ENCODE measurements at regions not wholly inside any gene's neighbourhood (a gene's known extent, or its start where the extent isn't known, plus 50 kb on each side); places are given as distances from the start of the nearest gene placed in this dataset.

DNA sequence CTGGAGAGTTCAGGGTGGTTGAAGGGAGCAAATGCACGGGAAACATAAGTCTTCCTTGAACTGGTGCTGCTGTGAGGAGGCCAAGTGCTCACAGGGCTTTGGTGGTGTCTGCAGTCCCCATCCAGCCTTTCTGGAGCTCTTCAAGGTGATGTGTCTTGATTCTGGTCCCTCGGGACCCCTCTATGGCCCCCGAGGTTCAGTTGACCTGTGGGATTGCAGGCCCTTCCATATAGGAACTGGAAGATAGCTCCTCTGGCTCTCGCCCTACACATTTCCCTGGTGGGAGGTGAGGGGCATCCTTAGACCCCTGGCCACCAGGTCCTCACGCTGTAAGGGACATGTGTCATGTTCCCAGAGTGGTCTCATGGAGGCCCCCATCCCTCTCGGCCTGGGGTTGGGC, 191.8 kb downstream of the GADD45G start:
- Histone ChIP-seq H3K9me2 (replicated peaks; ENCODE audit: insufficient read depth, low read length) (no peaks in the 10 kb centered on the region), H3K27ac (ENCODE audit: low read length) (no peak overlapping the region), H4K20me1 (ENCODE audit: insufficient read depth, low read length) (no peaks in the 10 kb centered on the region)

GRCh38 chr9:89797255-89797654, 192.4 kb downstream of the GADD45G start:
- no peaks in the 10 kb centered on the region for H4K20me1 ChIP-seq (ENCODE audit: insufficient read depth, low read length)
- no peaks in the 10 kb centered on the region for H3K9me3 ChIP-seq (replicated peaks; ENCODE audit: insufficient read depth, low read length)
- H3K79me2 ChIP-seq (ENCODE audit: low read length) = no peaks in the 10 kb centered on the region

More for the DNA sequence above, 191.8 kb downstream of the GADD45G start:
- DNase-seq = no peak
- H3K27me3 ChIP-seq (replicated peaks; ENCODE audit: insufficient read depth, low read length) = no peaks in the 10 kb centered on the region
- H3K36me3 ChIP-seq (replicated peaks; ENCODE audit: insufficient read depth, low read length) = no peaks in the 10 kb centered on the region
- H2AFZ ChIP-seq (ENCODE audit: low read length) = no peak overlapping the region
- H3K9ac ChIP-seq (ENCODE audit: low read length) = no peak overlapping the region
- TF ChIP-seq EZH2phosphoT487 (IDR thresholded peaks at IDR 0.05; ENCODE audit: low read length) = no peak
- TF ChIP-seq, protein P1, sequence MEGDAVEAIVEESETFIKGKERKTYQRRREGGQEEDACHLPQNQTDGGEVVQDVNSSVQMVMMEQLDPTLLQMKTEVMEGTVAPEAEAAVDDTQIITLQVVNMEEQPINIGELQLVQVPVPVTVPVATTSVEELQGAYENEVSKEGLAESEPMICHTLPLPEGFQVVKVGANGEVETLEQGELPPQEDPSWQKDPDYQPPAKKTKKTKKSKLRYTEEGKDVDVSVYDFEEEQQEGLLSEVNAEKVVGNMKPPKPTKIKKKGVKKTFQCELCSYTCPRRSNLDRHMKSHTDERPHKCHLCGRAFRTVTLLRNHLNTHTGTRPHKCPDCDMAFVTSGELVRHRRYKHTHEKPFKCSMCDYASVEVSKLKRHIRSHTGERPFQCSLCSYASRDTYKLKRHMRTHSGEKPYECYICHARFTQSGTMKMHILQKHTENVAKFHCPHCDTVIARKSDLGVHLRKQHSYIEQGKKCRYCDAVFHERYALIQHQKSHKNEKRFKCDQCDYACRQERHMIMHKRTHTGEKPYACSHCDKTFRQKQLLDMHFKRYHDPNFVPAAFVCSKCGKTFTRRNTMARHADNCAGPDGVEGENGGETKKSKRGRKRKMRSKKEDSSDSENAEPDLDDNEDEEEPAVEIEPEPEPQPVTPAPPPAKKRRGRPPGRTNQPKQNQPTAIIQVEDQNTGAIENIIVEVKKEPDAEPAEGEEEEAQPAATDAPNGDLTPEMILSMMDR (IDR thresholded peaks at IDR 0.05; ENCODE audit: low read length) = no peak
- TF ChIP-seq EZH2 (optimal IDR thresholded peaks at IDR 0.05; ENCODE audit: low read depth, low read length) = no peak
- no peaks in the 10 kb centered on the region for H3F3A ChIP-seq (ENCODE audit: insufficient read depth, low read length)
- no peak overlapping the region for H3K4me2 ChIP-seq (ENCODE audit: low read depth, low read length)
- H3K79me2 ChIP-seq (ENCODE audit: low read length) = no peaks in the 10 kb centered on the region
- H3K4me1 ChIP-seq (ENCODE audit: low read length) = no peaks in the 10 kb centered on the region
- no peaks in the 10 kb centered on the region for H3K9me3 ChIP-seq (replicated peaks; ENCODE audit: insufficient read depth, low read length)
- no peak overlapping the region for H3K4me3 ChIP-seq (ENCODE audit: low read length)

GRCh38 chr9:89797937-89798455, 193.2 kb downstream of the GADD45G start:
- no peaks in the 10 kb centered on the region for H3K9me3 ChIP-seq (replicated peaks; ENCODE audit: insufficient read depth, low read length)
- H3F3A ChIP-seq (ENCODE audit: insufficient read depth, low read length) = no peaks in the 10 kb centered on the region
- H3K4me2 ChIP-seq (ENCODE audit: low read depth, low read length) = no peak overlapping the region
- no peaks in the 10 kb centered on the region for H3K36me3 ChIP-seq (replicated peaks; ENCODE audit: insufficient read depth, low read length)
- H3K27me3 ChIP-seq (replicated peaks; ENCODE audit: insufficient read depth, low read length) = no peaks in the 10 kb centered on the region
- H4K20me1 ChIP-seq (ENCODE audit: insufficient read depth, low read length) = no peaks in the 10 kb centered on the region
- no peaks in the 10 kb centered on the region for H3K79me2 ChIP-seq (ENCODE audit: low read length)
- TF ChIP-seq EZH2 (optimal IDR thresholded peaks at IDR 0.05; ENCODE audit: low read depth, low read length) (no peak), EZH2phosphoT487 (IDR thresholded peaks at IDR 0.05; ENCODE audit: low read length) (no peak)
- TF ChIP-seq, protein P1 (IDR thresholded peaks at IDR 0.05; ENCODE audit: low read length) = no peak
- H3K27ac ChIP-seq (ENCODE audit: low read length) = no peak overlapping the region
- H3K4me3 ChIP-seq (ENCODE audit: low read length) = no peak overlapping the region
- DNase-seq = no peak
- H2AFZ ChIP-seq (ENCODE audit: low read length) = no peak overlapping the region
- no peak overlapping the region for H3K9ac ChIP-seq (ENCODE audit: low read length)
- no peaks in the 10 kb centered on the region for H3K4me1 ChIP-seq (ENCODE audit: low read length)
- no peaks in the 10 kb centered on the region for H3K9me2 ChIP-seq (replicated peaks; ENCODE audit: insufficient read depth, low read length)

More at GRCh38 chr9:89797255-89797654, 192.4 kb downstream of the GADD45G start:
- no peak for DNase-seq
- Histone ChIP-seq H3K27me3 (replicated peaks; ENCODE audit: insufficient read depth, low read length) (no peaks in the 10 kb centered on the region), H3K4me3 (ENCODE audit: low read length) (no peak overlapping the region), H3K4me2 (ENCODE audit: low read depth, low read length) (no peak overlapping the region), H2AFZ (ENCODE audit: low read length) (no peak overlapping the region), H3K9ac (ENCODE audit: low read length) (no peak overlapping the region), H3K9me2 (replicated peaks; ENCODE audit: insufficient read depth, low read length) (no peaks in the 10 kb centered on the region), H3K4me1 (ENCODE audit: low read length) (no peaks in the 10 kb centered on the region), H3K36me3 (replicated peaks; ENCODE audit: insufficient read depth, low read length) (no peaks in the 10 kb centered on the region), H3F3A (ENCODE audit: insufficient read depth, low read length) (no peaks in the 10 kb centered on the region), H3K27ac (ENCODE audit: low read length) (no peak overlapping the region)
- TF ChIP-seq, protein P1 (IDR thresholded peaks at IDR 0.05; ENCODE audit: low read length) = no peak
- TF ChIP-seq EZH2phosphoT487 (IDR thresholded peaks at IDR 0.05; ENCODE audit: low read length) (no peak), EZH2 (optimal IDR thresholded peaks at IDR 0.05; ENCODE audit: low read depth, low read length) (no peak)
